ENCODE measurements at regions not wholly inside any gene's neighbourhood (a gene's known extent, or its start where the extent isn't known, plus 50 kb on each side); places are given as distances from the start of the nearest gene placed in this dataset.

DNA sequence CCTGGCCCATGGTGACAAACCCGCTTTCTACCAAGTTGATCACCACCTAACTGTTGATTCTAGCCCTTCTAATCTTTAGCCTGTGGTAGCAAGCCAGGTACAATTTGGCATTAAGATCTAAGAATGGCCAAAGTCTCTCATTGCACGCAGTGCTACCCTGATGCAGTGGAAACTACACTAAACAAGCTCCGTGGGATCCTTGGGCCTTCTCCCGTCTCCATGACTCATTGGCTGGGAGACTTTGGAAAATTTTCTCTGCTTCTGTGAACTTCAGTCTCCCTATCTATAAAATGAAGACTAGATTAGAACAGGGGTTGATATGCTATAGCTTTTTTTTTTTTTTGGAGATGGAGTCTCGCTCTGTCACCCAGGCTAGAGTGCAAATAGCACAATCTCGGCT lies 223.0 kb downstream of the TSHZ3 start:
- TF ChIP-seq EZH2 (IDR thresholded peaks at IDR 0.05; ENCODE audit: borderline replicate concordance) (no peak), EZH2phosphoT487 (IDR thresholded peaks at IDR 0.05; ENCODE audit: low read depth, severe bottlenecking, unreplicated experiment) (no peak)
- TF ChIP-seq, protein P1, sequence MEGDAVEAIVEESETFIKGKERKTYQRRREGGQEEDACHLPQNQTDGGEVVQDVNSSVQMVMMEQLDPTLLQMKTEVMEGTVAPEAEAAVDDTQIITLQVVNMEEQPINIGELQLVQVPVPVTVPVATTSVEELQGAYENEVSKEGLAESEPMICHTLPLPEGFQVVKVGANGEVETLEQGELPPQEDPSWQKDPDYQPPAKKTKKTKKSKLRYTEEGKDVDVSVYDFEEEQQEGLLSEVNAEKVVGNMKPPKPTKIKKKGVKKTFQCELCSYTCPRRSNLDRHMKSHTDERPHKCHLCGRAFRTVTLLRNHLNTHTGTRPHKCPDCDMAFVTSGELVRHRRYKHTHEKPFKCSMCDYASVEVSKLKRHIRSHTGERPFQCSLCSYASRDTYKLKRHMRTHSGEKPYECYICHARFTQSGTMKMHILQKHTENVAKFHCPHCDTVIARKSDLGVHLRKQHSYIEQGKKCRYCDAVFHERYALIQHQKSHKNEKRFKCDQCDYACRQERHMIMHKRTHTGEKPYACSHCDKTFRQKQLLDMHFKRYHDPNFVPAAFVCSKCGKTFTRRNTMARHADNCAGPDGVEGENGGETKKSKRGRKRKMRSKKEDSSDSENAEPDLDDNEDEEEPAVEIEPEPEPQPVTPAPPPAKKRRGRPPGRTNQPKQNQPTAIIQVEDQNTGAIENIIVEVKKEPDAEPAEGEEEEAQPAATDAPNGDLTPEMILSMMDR (IDR thresholded peaks at IDR 0.05; ENCODE audit: poor library complexity) = no peak

Data from hepatocyte (in vitro differentiated cells).